Liver (tissue), 3 donors: ENCODE measurements at regions not wholly inside any gene's neighbourhood (a gene's known extent, or its start where the extent isn't known, plus 50 kb on each side); places are given as distances from the start of the nearest gene placed in this dataset.

Experiments used
- ATF3 ChIP-seq: IDR thresholded peaks from 2 replicates; pipeline ENCODE4 v1.6.1; 2016; ENCODE audit warnings: antibody characterized with exemption
- CTCF ChIP-seq: fragments of 150-350 bp; IDR thresholded peaks from 2 replicates; pipeline ENCODE4 v1.5.1; 2017; ENCODE audit warnings: improper control_type of control experiment, low read depth, low read length; ENCODE audit not compliant: missing input control
- FOXA1 ChIP-seq: IDR thresholded peaks from 2 replicates; pipeline ENCODE4 v1.6.1; 2016; ENCODE audit warnings: antibody characterized with exemption
- FOXA2 ChIP-seq: IDR thresholded peaks from 2 replicates; pipeline ENCODE4 v1.6.1; 2016; ENCODE audit warnings: antibody characterized with exemption
- MAX ChIP-seq: IDR thresholded peaks from 2 replicates; pipeline ENCODE4 v1.6.1; 2016; ENCODE audit warnings: antibody characterized with exemption
- NR2F2 ChIP-seq: IDR thresholded peaks from 2 replicates; pipeline ENCODE4 v1.6.1; 2016; ENCODE audit warnings: antibody characterized with exemption
- REST ChIP-seq: IDR thresholded peaks from 2 replicates; pipeline ENCODE4 v1.6.1; 2016; ENCODE audit warnings: antibody characterized with exemption, mild to moderate bottlenecking
- RXRA ChIP-seq, 2 donors: IDR thresholded peaks; 2 replicates each; pipeline ENCODE4 v1.6.1; 2017 to 2018; ENCODE audit warnings: antibody characterized with exemption in 2 of 2, mild to moderate bottlenecking in 1 of 2
- SP1 ChIP-seq: IDR thresholded peaks from 2 replicates; pipeline ENCODE4 v1.6.1; 2018; ENCODE audit warnings: antibody characterized with exemption, mild to moderate bottlenecking
- TAF1 ChIP-seq: conservative IDR thresholded peaks from 2 replicates; pipeline ENCODE4 v1.6.1; 2016; ENCODE audit warnings: antibody characterized with exemption, mild to moderate bottlenecking
- YY1 ChIP-seq: IDR thresholded peaks from 2 replicates; pipeline ENCODE4 v1.6.1; 2016; ENCODE audit warnings: antibody characterized with exemption, mild to moderate bottlenecking
- donor health status: healthy.
- donor health status: healthy.

- TF ChIP-seq CTCF (no peak), REST (no peak), FOXA1 (no peak), SP1 (no peak), ATF3 (no peak), FOXA2 (no peak), YY1 (no peak), RXRA (IDR thresholded peaks at IDR 0.05) (no peak), MAX (no peak), TAF1 (no peak), NR2F2 (no peak)
These were observed 72.0 kb downstream of the C3orf38 start for GRCh38 chr3:88221726-88222125.
